DMS114 treated with DMSO at 0.1 percent for 48 hours (cell line): ENCODE measurements at regions not wholly inside any gene's neighbourhood (a gene's known extent, or its start where the extent isn't known, plus 50 kb on each side); places are given as distances from the start of the nearest gene placed in this dataset.
A peak's percentile ranks its signal among the peaks of the same experiment; 100 is the strongest.

Experiments
- DNase-seq: peaks from one replicate; lab custom pipeline; 2025; ENCODE audit not compliant: unreplicated experiment; lab: John Stamatoyannopoulos, UW

DNA sequence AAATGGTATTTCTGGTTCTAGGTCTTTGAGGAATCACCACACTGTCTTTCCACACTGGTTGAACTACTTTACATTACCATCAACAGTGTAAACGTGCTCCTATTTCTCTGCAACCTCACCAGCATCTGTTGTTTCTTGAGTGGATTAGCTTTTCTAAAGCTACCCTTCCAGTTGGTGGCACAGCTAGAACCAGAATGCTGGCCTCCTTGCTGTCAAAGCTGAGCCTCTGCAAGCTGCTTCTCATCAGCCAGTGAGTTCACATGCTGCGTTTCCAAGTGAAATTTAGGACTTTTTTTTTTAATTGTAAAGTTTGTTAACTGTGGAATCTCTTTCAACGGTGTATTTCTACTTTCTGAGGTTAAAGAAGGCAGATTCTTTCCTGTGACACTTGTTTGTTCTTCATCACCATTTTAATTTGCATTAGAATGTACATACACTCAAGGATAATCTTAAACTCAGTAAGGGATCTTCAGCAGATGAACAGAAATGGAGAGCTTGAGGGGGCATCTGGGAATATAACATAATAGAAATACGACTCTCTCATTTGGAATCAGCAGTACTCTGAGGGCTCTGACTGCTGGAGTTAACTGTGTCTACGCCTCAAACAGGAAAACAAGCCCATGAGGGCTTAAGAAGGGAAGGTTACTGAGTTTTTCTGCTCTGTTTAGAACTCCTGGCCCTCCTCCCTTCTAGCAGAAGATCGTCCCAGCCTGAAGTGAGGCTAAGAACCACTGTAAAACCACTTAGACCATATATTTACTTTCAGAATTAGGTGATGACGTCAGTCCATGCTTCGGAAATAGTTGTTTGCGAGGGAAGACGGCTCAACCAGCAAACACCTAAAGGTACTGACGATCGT lies 148.4 kb upstream of the FAM20A start:
- DNase-seq, result no peak

DNA sequence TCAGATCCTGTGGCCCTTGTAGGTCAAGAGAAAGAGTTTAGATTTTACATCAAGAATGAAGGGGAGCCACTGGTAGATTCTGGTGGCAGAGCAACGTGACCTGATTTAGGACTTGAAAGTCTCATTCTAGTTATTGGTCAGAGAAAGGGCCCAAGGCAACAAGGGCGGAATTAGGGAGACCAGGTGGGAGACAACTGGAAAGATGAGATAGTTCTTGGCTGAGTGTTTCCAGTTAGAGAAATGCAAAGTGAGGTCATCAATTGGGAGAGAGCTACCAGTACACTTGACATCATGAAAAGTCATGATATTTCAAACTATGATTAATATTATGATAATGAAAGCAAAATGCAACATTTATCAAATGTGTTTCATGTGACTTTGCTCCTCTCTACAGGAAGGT lies 147.2 kb upstream of the FAM20A start:
- DNase-seq, result no peak

DNA sequence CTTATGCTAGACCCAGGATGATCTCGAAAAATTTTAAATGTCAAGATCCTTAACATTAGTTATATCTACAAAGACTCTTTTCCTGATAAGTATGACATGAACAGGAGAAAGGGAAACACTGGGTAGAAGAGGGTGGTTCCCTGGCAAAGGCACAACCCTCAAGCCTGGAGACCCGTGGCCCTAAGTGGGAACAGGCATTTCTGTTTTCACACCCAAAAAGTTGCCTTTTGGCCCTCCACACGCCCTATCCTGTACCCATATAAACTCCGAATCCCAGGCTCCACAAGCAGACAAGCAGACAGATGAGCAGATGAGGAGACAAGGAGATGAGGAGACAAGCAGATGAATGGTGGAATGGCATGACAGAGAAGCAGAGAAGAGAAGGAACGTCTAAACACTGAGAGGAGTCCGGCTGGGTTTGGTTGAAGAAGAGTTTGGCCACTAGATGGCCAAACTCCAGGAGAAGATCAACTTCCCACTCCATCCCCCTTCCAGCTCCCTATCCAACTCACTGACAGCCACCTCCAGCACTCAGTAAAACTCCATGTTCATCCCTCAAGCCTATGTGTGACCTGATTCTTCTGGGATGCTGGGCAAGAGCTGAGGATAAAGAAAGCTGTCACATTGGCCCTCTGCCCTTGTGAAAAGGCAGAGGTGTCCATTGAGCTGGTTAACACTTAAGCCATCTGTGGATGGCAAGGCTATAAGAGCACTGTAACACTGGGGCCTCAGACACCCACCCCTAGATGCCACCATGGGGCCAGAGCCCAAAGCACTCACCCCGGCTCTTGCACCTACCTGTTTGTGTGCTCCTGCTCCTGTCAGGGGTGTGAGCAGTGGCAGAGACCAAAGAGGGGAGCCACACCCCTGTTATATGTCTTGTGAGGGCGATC lies 139.6 kb upstream of the FAM20A start:
- DNase-seq, result peak; percentile 1

DNA sequence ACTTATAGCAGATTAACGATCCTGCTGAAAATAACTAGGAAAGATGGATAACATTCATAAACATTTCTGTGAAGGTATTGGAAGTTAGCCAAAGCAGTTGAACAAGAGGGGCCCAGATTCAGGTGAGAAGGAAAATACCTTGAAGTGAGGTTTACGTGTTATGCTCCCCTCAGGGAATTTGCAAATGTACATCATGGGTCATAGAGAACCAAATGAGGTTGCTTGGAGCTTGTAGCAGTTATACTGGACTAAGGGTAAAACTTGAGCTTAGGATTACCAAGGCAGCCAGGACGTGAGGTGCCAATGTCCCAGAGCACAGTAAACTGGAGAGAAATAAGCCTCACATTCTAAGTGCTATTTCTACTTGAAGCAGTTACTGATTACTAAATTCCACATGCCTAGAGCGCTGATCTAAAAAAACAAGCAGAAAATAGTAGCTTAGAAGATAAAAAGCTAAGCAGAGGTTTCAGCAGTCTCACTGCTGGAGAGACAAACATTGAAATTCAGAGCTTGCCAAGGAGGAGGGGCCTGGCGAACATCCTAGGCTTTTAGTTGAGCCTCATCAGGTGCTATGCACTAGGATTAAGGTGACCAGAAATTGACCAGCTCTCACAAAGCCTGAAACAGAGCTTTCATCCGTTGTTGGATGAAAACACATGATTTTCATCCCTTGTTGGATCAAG lies 136.7 kb upstream of the FAM20A start:
- DNase-seq, result no peak

DNA sequence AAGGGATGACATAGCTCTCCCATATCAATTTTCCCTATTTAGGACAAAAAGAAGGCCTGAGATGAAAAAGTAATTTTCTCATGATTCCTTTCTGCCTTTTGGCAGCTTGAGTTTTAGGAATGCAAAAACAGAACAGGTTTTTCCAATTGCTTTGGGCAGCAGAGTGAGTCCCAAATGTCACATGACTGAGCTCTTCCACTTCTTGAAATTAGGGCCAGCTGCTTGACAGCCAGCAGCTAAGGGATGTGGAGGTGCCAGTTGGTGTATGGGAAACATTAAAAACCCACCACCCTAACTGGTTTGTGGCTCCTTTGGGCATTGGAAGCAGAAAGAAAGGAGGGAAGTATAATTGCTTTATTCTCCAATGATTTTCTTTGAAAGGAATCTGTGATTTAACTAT lies 133.8 kb upstream of the FAM20A start:
- no peak for DNase-seq

DNA sequence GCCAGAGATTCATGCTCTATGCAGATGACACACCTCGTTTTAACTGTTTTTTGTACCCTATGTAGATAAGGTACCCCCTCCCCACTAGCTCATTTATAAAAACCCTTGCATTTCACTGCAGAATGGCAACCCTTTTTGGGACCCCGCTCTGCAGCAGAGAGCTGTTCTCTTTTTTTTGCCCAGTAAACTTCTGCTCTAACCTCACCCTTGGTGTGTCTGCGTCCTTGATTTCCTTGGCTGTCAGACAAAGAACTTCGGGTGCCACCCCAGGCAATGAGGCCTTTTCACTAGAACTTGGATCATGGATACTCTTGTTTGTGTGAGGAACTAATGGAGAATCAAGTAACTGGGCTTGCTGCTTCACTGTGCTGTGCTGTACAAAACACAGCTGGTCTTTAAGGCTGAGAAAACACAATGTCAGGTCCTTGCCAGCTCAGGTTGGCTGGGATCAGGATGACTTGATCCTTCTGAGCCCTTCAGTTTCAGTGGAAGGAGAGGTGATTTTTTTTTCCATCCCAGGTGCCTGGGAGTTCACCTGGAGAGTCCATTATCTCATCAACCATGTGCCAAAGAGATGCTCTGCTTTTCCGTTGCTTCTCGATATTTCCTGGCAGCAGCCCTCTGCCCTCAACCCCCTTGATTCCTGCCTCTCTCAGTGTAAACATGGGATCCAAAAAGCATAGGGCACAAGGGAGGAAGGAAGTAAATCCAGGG lies 133.2 kb upstream of the FAM20A start:
- DNase-seq, result no peak

DNA sequence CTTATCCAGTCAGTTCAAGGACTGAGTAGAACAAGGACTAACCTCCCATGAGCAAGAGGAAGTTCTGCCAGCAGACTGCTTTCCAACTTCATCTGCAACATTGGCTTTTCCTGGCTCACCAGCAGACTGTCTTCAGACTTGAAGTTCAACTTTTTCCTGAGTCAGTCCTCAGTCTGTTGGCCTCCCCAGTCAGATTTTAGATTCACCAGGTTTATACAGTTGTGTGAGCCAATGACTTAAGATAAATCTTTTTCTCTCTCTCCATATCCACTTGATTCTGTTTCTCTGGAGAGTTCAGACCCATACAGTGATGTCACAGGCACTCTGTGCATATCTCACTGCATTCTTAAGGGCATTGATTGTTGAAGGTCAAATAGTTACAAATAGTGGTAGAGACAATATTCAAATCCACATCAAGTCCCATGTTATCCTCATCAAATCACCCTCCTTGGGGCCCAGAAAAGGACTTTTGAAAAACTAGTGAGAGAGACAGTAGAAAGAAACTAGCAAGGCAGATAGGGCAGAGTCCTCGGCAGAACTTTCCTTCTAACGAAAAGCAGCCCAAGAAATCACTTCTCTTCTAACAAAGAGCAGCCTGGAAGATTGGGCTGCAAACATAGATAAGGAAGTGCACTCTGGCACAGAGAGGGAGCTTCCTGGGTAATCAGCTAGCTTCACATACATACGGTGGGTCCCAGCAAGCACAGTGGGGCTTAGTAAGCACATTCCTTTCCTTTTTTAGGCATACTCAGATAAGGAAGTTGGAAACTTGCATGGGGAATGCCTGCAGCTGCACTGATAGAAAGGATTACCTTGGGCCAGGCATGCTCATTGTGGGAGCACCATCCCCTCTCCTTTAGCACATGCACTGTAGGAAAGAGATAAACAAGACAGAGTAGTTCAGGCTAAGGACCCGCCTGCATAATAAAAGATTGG lies 132.3 kb upstream of the FAM20A start:
- DNase-seq, result no peak

DNA sequence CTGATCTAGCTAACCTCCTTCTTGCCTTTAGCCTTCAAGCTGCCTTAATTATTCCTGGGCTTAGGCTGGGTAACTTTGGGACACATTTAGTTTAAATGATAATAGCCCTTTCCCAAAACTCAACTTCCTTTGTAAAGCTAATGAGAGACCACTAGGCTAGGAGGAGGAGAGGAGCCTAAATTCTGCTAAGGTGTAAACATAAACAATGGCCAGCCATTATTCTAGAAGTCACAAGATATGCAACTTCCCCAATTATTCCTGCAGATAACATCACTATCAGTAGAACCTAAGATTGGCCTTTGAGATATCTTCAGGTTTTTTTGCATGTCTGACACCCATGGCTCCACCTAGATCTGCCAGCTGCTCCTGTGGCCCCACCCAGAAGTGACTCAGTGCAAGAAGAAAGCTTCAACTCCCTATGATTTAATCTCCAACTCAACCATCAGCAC lies 131.2 kb upstream of the FAM20A start:
- no peak for DNase-seq

DNA sequence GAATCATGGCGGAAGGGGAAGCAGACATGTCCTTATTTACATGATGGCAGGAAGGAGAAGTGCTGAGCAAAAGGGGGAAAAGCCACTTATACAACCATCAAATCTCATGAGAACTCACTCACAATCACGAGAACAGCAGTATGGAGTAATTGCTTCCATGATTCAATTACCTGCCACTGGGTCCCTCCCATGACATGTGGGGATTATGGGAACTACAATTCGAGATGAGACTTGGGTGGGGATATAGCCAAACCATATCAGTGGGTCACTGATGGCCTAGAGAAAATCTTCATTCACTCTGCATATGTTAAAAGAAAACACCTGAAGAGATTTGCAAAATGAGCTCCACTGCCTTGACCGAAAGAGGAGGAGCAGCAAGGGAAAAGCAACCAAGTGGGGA lies 130.3 kb upstream of the FAM20A start:
- DNase-seq, result no peak

DNA sequence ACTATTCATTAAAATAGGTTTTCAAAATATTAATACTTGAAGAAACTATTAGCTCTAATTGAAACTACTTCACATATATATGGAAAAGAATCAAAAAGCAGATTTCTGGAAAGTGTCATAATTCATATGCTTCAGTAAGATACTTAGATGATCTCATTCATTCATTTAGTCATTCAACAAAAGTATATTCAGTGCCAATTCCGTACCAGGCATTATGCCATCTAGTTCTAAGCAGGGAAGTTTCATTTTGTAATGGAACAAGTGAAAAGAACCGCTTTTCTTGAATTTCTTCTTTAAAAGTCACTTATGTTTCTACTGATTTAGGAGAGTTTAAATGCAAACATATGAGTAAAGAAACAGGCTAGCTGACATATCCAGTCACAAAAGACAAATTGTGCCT lies 118.3 kb upstream of the FAM20A start:
- DNase-seq, result no peak

DNA sequence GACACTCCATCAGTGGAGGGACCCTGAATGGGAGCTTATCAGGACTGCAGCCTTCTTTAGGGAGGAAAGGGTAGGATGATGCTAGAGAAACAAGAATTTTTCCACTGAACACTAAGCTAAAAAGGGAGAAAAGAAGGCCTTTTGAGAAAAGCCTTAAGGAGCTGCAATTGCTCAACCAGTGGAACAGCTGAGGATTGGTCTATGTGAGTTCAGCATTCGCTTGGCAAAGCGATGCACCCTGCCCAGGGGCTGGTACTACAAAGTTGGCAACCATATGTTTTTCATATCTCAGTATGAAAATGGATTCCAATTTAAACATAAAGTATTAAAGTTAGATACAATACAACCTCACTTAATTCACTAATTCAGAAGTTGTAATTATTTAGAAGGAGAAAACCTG lies 117.8 kb upstream of the FAM20A start:
- DNase-seq, result no peak

DNA sequence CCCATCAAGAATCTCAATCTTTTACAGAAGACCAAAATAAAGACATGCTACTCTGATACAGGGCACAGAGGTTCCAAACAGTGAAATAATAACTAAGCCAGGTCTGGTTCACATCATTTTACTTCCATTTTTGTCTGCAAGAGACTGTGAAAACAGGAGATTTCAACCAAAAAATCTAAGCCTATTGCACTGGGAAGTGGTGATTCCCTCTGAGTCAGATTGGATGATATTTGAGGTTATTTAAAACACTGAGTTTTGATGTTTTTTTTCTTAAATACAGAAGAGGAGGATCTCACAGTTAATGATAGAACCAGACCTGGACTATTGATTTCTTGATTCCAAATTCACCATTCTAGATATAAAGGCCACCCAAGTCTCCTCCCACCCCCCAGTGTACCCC lies 117.3 kb upstream of the FAM20A start:
- no peak for DNase-seq

DNA sequence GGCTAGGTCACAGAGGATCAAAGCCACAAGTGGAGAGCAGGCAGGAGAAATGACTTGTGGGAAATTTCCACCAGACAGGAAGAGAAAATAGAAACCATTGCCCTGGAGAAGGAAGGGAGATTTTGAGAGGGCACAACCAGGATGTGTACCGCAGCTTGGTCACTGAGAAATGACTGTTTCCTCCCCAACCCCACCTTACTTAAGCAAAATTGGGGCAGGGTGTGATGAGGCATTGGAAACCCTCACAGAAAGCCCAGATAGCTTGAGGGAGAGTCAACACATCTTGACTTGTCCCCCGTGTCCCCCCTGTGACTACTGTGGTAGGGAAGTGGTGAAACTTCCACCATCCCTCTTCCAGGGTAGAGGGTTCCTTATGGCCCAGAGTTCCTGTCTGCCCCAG lies 113.5 kb upstream of the FAM20A start:
- no peak for DNase-seq

DNA sequence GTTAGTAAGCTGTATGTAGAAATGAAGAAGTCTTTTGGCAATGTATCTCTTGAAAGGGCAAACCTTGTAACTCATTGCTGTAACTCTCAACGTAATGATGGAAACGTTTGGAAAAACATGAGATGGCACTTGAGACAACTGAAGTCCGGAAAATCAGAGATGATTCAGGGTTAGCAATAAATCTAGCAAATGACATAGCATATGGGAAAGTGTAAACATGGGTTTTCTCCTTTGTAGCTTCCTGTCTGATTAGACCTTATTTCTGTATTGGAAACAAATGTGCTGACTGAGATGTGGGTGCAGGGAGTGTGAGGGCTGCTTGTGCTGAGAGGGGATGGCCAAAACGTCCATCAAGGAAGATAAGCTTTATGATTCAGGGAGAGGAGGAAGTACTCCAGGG lies 110.7 kb upstream of the FAM20A start:
- no peak for DNase-seq

DNA sequence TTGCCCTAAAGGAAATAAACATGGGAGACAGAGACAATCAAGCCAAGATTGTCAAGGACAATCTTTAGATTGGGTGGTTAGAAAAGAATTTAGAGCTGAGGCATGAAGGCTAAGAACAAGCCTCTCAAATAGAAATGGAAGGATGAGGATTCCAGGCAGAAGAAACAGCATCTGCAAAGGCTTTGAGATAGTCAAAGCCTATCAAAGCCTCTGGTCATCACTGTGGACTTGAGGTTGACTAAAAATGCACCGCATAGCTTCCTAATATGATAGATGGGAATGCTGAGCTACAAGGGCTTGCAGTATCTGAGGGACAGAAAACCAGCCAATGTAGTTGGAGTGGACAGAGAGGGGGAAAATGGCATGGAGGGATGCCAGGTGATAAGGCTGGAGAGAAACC lies 109.8 kb upstream of the FAM20A start:
- DNase-seq, result no peak

DNA sequence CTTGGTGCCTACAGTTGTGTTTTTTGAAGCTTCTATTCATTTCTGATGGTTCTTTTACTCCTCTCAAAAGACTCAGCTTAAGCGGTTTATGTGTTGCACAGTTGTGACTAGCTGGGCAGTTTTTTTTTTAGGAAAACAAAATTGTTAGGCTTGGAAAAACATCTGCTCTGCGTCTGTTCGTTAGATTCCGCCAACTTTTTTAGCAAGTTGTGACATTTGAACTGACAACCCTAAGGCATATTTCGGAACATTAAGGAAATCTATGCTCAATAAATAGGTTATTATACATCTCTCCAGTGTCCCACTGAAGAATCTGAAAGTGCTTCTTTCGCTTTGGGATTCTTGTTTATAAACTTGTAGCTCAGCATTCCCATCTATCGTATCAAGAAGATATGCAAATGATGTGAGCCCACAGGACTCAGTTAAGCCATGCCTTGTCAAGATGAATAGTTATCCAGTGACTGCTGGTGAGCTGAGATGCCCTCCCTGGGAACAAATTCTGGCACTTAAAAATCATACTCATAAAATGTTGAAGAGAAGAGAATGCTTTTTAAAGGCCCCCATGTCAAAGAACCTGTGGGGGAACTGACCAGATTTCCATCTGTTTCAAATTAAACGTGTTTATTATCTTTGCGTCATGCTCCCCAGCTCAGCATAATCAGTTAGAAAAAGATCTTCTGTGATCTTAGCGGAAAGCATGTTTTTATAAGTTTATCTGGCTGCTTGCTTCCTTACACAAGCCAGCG lies 109.0 kb upstream of the FAM20A start:
- DNase-seq, result no peak

DNA sequence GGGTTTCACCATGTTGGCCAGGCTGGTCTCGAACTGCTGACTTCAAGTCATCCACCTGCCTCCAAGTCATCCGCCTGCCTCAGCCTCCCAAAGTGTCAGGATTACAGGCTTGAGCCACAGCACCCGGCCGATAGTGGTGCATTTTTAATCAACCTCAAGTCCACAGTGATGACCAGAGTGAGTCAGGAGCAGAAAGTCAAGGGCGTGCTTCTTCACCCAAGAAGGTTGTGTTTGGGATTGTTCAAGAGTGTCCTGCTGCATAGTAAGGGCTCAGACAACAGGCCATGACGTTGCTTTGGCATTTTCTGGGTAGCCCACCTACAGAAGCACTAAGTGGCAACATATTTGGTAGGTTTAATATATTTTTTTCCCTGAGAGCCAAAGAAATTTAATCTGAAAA lies 108.3 kb upstream of the FAM20A start:
- no peak for DNase-seq

DNA sequence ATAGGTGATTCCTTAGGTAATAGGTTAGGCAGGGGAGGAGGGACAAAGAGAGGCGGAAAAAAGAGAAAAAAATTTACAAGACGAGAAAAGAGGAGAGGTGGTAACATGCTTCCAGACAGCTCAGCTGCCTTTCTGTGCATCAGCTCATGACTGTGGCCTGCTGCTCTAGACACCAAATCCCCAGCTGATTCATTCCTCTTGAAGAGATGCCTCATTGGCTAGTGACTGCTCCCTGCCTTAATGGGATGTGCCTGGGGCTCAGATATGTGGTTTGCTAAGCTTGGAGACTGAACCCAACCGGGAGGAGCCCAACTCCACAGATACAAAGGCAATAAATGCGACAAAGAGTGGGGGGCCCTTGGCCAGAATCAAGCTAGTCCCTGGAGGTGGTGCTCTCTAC lies 105.9 kb upstream of the FAM20A start:
- DNase-seq, result no peak

DNA sequence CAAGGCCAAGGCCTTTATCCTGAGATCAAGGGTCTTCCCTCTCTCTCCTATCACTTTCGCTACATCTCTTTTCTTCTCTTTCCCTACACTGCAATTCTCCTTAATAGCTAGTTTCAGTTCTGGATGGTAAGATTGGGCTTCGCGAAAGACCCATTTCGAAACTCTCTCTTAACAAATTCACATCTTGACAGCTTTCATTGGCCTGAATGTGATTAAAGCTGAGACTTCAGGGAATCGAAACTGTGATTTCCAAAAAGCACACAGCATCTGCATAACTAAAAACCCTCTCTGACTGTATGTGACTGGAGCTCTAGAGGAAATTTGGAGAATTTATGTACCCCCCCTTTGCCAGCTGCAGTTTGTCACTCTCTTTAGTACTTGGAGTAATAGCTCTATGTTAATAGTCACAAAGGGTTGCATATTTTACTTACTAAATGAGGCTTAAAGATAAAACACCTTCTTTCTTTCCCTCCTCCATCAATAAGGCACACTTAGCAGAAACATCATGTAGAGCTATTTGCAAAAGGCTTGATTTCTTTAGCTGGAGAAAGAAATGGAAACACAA lies 105.3 kb upstream of the FAM20A start:
- no peak for DNase-seq
